ENCODE measurements at regions not wholly inside any gene's neighbourhood (a gene's known extent, or its start where the extent isn't known, plus 50 kb on each side); places are given as distances from the start of the nearest gene placed in this dataset.

DNA sequence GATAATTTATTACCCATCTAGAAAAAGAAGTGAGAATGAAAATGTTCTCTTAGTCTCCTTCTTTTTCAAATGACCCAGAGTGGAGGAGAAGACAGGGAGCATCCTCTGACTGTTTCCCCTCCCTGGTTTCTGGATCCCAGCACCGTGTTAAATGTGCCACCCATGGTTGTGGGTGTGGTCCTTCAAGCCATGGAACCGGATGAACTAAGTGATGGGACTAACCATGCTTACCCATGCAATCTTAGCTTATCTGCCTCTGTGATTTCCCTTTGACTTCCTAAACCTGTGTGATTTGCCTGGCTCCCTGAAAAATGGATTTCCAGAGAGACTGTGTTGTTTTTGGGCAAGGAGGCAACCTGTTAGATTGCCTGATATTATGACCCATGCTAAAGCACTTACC is 437.1 kb downstream of the MAGEB5 start:
- no peak for DNase-seq
- Histone ChIP-seq H3K4me1 (no peaks in the 10 kb centered on the region), H3K27ac (no peak overlapping the region), H3K36me3 (ENCODE audit: low read depth, missing control alignments) (no peaks in the 10 kb centered on the region), H3K9me3 (no peaks in the 10 kb centered on the region), H3K4me3 (no peak overlapping the region), H3K27me3 (no peaks in the 10 kb centered on the region)
- 39 to 72% methylated on average over 2 of the region's 2 CpGs for WGBS, 2 donors
- TF ChIP-seq POLR2A (IDR thresholded peaks at IDR 0.05), result no peak
- TF ChIP-seq, protein P1, sequence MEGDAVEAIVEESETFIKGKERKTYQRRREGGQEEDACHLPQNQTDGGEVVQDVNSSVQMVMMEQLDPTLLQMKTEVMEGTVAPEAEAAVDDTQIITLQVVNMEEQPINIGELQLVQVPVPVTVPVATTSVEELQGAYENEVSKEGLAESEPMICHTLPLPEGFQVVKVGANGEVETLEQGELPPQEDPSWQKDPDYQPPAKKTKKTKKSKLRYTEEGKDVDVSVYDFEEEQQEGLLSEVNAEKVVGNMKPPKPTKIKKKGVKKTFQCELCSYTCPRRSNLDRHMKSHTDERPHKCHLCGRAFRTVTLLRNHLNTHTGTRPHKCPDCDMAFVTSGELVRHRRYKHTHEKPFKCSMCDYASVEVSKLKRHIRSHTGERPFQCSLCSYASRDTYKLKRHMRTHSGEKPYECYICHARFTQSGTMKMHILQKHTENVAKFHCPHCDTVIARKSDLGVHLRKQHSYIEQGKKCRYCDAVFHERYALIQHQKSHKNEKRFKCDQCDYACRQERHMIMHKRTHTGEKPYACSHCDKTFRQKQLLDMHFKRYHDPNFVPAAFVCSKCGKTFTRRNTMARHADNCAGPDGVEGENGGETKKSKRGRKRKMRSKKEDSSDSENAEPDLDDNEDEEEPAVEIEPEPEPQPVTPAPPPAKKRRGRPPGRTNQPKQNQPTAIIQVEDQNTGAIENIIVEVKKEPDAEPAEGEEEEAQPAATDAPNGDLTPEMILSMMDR (IDR thresholded peaks at IDR 0.05), result no peak
- intact Hi-C loops (cut with DNase I; ENCODE audit: low total_unique reads), result no loop called here

DNA sequence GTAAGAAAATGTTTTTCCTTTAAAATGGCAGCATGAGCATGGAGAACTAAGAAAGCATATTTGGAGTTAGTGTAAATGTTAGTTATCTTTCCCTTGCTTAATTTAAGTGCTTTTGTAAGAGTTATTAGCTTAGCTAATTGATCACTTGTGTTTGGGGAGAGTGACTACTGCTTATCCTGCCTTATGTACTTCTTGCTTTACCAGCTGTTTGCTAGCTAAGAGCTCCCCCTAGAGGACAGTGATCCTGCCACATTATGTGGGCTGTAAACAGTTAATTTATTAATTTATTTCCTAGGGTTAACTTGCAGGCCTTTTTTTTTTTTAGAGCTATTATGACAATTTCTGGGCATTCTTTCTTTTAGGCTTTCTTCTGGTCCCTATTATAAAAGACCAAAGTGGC is 435.8 kb downstream of the MAGEB5 start:
- H3K4me1 ChIP-seq, result no peaks in the 10 kb centered on the region
- H3K27ac ChIP-seq, result no peak overlapping the region
- H3K4me3 ChIP-seq, result no peak overlapping the region
- no peaks in the 10 kb centered on the region for H3K27me3 ChIP-seq
- H3K36me3 ChIP-seq (ENCODE audit: low read depth, missing control alignments), result no peaks in the 10 kb centered on the region
- intact Hi-C loops (cut with DNase I; ENCODE audit: low total_unique reads), result no loop called here
- TF ChIP-seq POLR2A (IDR thresholded peaks at IDR 0.05), result no peak
- TF ChIP-seq, protein P1 (IDR thresholded peaks at IDR 0.05), result no peak
- DNase-seq, result no peak
- no peaks in the 10 kb centered on the region for H3K9me3 ChIP-seq

DNA sequence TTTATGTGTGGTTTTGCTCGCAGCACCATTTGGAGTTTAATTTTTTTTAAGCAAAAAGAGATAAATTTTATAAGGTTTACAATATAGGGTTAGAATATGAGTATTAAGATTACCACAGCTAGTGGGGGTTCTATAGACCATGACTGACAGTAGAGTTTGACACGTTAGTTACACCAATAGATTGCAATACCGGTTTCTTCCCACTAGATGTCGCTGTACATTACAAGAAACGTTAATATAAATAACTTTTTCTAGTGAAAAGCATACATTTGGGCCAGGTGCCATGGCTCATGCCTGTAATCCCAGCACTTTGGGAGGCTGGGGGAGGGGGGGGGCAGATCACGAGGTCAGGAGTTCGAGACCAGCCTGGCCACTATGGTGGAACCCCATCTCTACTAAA is 433.6 kb downstream of the MAGEB5 start:
- no peak overlapping the region for H3K4me3 ChIP-seq
- intact Hi-C loops (cut with DNase I; ENCODE audit: low total_unique reads), result no loop called here
- 38 to 51% methylated on average over 7 of the region's 7 CpGs for WGBS, 2 donors
- H3K27ac ChIP-seq, result no peak overlapping the region
- H3K27me3 ChIP-seq, result no peaks in the 10 kb centered on the region
- no peaks in the 10 kb centered on the region for H3K9me3 ChIP-seq
- DNase-seq, result peak; percentile 14
- no peaks in the 10 kb centered on the region for H3K36me3 ChIP-seq (ENCODE audit: low read depth, missing control alignments)
- no peaks in the 10 kb centered on the region for H3K4me1 ChIP-seq
- TF ChIP-seq POLR2A (IDR thresholded peaks at IDR 0.05), result no peak
- TF ChIP-seq, protein P1 (IDR thresholded peaks at IDR 0.05), result peak in 1 of 3 experiments; percentile 44

DNA sequence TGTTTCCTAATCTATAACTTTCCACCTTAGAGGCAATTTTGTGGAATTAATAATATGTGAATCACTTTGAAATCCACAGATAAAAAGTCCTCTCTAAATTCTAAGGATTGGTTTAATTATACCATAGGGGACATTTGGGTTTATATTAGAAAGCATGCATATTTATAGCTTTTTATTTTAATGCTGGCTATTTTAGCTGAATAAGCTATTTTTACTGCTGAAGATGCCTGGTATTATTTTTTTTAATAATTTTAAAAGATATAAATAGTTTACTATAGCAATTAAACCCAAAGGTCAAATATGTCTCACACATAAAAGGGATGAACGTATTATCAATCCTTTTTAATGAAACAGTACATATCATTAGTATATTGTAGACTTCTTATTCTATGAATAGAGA is 415.4 kb downstream of the MAGEB5 start:
- Histone ChIP-seq H3K36me3 (ENCODE audit: low read depth, missing control alignments) (no peaks in the 10 kb centered on the region), H3K27me3 (no peaks in the 10 kb centered on the region), H3K4me1 (no peaks in the 10 kb centered on the region), H3K9me3 (no peaks in the 10 kb centered on the region), H3K4me3 (no peak overlapping the region), H3K27ac (no peak overlapping the region)
- intact Hi-C loops (cut with DNase I; ENCODE audit: low total_unique reads), result no loop called here
- DNase-seq, result no peak
- 74 to 83% methylated on average over 1 of the region's 1 CpG for WGBS, 2 donors
- no peak for TF ChIP-seq POLR2A (IDR thresholded peaks at IDR 0.05)
- TF ChIP-seq, protein P1 (IDR thresholded peaks at IDR 0.05), result no peak

DNA sequence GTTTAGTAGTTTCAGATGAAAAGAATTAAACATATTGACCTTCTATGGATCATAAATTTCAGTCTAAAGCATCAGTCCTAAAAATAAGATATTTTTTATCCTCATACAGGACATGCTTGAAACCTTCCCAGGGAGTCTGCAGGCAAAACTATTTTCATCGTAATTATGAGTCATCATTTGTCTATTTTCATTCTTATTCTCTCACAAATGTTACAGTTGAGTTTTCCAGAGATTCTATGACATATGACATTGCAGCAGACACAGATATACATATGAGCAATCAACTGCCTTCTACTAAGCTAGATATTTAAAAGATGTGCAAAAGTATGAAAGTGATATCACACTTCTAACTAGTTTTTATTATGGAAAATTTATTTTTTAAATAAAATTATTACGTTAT is 398.0 kb downstream of the MAGEB5 start:
- no peak overlapping the region for H3K4me3 ChIP-seq
- intact Hi-C loops (cut with DNase I; ENCODE audit: low total_unique reads), result no loop called here
- 76 to 92% methylated on average over 2 of the region's 2 CpGs for WGBS, 2 donors

More for the DNA sequence above, 398.0 kb downstream of the MAGEB5 start:
- no peaks in the 10 kb centered on the region for H3K4me1 ChIP-seq
- no peaks in the 10 kb centered on the region for H3K36me3 ChIP-seq (ENCODE audit: low read depth, missing control alignments)
- H3K27ac ChIP-seq, result no peak overlapping the region
- no peaks in the 10 kb centered on the region for H3K9me3 ChIP-seq
- no peaks in the 10 kb centered on the region for H3K27me3 ChIP-seq
- TF ChIP-seq POLR2A (IDR thresholded peaks at IDR 0.05), result no peak
- TF ChIP-seq, protein P1 (IDR thresholded peaks at IDR 0.05), result no peak
- DNase-seq, result no peak
